HepG2 (cell line): ENCODE measurements at regions not wholly inside any gene's neighbourhood (a gene's known extent, or its start where the extent isn't known, plus 50 kb on each side); places are given as distances from the start of the nearest gene placed in this dataset.

Source experiments
- ATAC-seq: fragments of 200-7000 bp; cut with Tn5 transposase; 3 replicates; pipeline ENCODE4 v1.9.1; 2020; ENCODE audit warnings: mild to moderate bottlenecking, moderate library complexity
- BruUV-seq: library from RNA; stranded (reverse); fragments of 400-500 nt; replicated peaks from 2 replicates; lab custom pipeline; 2021; lab: Mats Ljungman, UMichigan
- CTCF ChIA-PET: fragments of 300-600 bp; formaldehyde crosslinking; extraction: SDS; loops from one replicate; lab custom pipeline; 2021; ENCODE audit warnings: low total read pairs, inconsistent platforms, low intra/inter-chr PET ratio; lab: Yijun Ruan, JAX
- POLR2A ChIA-PET: fragments of 350-600 bp; sonication (Branson Sonifier 250); formaldehyde crosslinking; loops from one replicate; lab custom pipeline; 2020; ENCODE audit warnings: antibody characterized with exemption, inconsistent platforms; lab: Yijun Ruan, JAX
- DNase-seq: peaks from one replicate; pipeline ENCODE4 v3.0.0-alpha.2; 2015; ENCODE audit warnings: low spot score
- FAIRE-seq: peaks from 3 replicates; lab custom pipeline; 2011; peaks lifted over from hg19 to GRCh38; lab: Jason Lieb, UNC
- H2AFZ ChIP-seq: one replicate; pipeline ENCODE4 v1.6.1; 2011; ENCODE audit warnings: low read length, inconsistent platforms
- H3K27ac ChIP-seq: fragments of 300-600 bp; 3 replicates; pipeline ENCODE4 v1.8.0; 2011; ENCODE audit warnings: mixed run types, mild to moderate bottlenecking, mixed read lengths, low read length, inconsistent platforms; ENCODE audit not compliant: insufficient read depth; ENCODE audit errors: extremely low read length
- H3K27me3 ChIP-seq, 2 experiments: fragments of 200-600 bp in 1 of 2; 2 replicates in 1 of 2; 3 replicates in 1 of 2; pipeline versions ENCODE4 v1.6.0 to v1.8.0; 2011; ENCODE audit warnings: low read length in 2 of 2, mild to moderate bottlenecking in 2 of 2, moderate library complexity in 2 of 2, inconsistent platforms in 1 of 2; ENCODE audit not compliant: insufficient read depth in 2 of 2, control insufficient read depth in 1 of 2
- H3K36me3 ChIP-seq, 2 experiments: fragments of 200-600 bp in 1 of 2; replicated peaks in 1 of 2; 2 replicates in 1 of 2; 3 replicates in 1 of 2; pipeline versions ENCODE4 v1.5.1 to v1.8.0; 2011; ENCODE audit warnings: low read length in 2 of 2, inconsistent platforms in 1 of 2; ENCODE audit not compliant: insufficient read depth in 2 of 2, control insufficient read depth in 1 of 2
- H3K4me1 ChIP-seq: 2 replicates; pipeline ENCODE4 v1.5.1; 2012; ENCODE audit warnings: low read length, inconsistent platforms; ENCODE audit not compliant: insufficient read depth
- H3K4me2 ChIP-seq: 2 replicates; pipeline ENCODE4 v1.6.0; 2011; ENCODE audit warnings: low read depth, low read length, inconsistent platforms
- H3K4me3 ChIP-seq, 3 experiments: fragments of 200-600 bp in 1 of 3; sonication (generic), shearing (Covaris generic) in 1 of 3; replicated peaks in 1 of 3; 2 replicates each; pipeline ENCODE4 v1.5.1; 2011 to 2016; ENCODE audit warnings: low read length in 3 of 3, inconsistent platforms in 2 of 3, low read depth in 2 of 3, mild to moderate bottlenecking in 2 of 3, control low read depth in 1 of 3, mixed read lengths in 1 of 3; ENCODE audit not compliant: insufficient read depth in 1 of 3
- H3K79me2 ChIP-seq: one replicate; pipeline ENCODE4 v1.6.1; 2011; ENCODE audit warnings: low read length, inconsistent platforms; ENCODE audit not compliant: insufficient read depth
- H3K9ac ChIP-seq: 2 replicates; pipeline ENCODE4 v1.6.0; 2011; ENCODE audit warnings: mild to moderate bottlenecking, low read depth, low read length, inconsistent platforms; ENCODE audit not compliant: insufficient read depth
- H3K9me3 ChIP-seq: 2 replicates; pipeline ENCODE4 v1.5.1; 2012; ENCODE audit warnings: mild to moderate bottlenecking, low read length
- H4K20me1 ChIP-seq: 2 replicates; pipeline ENCODE4 v1.6.0; 2011; ENCODE audit warnings: inconsistent platforms, mild to moderate bottlenecking, low read length, moderate library complexity; ENCODE audit not compliant: insufficient read depth
- BRCA1 ChIP-seq: sonication (generic); formaldehyde crosslinking; IDR thresholded peaks from 2 replicates; pipeline ENCODE4 v1.4.0; 2020; ENCODE audit warnings: missing genetic modification reagents
- KDM1A ChIP-seq: IDR thresholded peaks from 2 replicates; pipeline ENCODE4 v1.6.1; 2016; ENCODE audit warnings: missing compliant biosample characterization
- NONO ChIP-seq, 2 experiments: fragments of 450-650 bp in 1 of 2; sonication (generic) in 1 of 2; formaldehyde crosslinking in 1 of 2; IDR thresholded peaks in 1 of 2; conservative IDR thresholded peaks in 1 of 2; 2 replicates each; pipeline versions ENCODE4 v1.6.1 to v1.8.0; 2017 to 2022; ENCODE audit warnings: mild to moderate bottlenecking in 1 of 2, missing genetic modification reagents in 1 of 2, moderate library complexity in 1 of 2
- NR2F6 ChIP-seq, 2 experiments: IDR thresholded peaks; 2 replicates each; pipeline ENCODE4 v1.6.1; 2016; ENCODE audit warnings: antibody characterized with exemption in 1 of 2, mild to moderate bottlenecking in 1 of 2
- RAD51 ChIP-seq: fragments of 450-650 bp; IDR thresholded peaks from 2 replicates; pipeline ENCODE4 v1.6.1; 2016; ENCODE audit warnings: borderline replicate concordance
- SIX4 ChIP-seq: sonication (generic); formaldehyde crosslinking; IDR thresholded peaks from 2 replicates; pipeline ENCODE4 v1.4.0; 2020; ENCODE audit warnings: missing genetic modification reagents
- SRSF1 ChIP-seq: fragments of 200-400 bp; formaldehyde crosslinking; optimal IDR thresholded peaks from 2 replicates; pipeline ENCODE3; 2017; ENCODE audit warnings: mild to moderate bottlenecking, low read depth, low read length, moderate library complexity
- TCF12 ChIP-seq, 2 experiments: fragments of 450-650 bp in 1 of 2; sonication (generic) in 1 of 2; formaldehyde crosslinking in 1 of 2; IDR thresholded peaks; 2 replicates each; pipeline versions ENCODE4 v1.6.1 to v1.8.0; 2017 to 2022; ENCODE audit warnings: antibody characterized with exemption in 1 of 2, mild to moderate bottlenecking in 1 of 2, missing genetic modification reagents in 1 of 2, moderate library complexity in 1 of 2
- YEATS2 ChIP-seq: sonication (generic); formaldehyde crosslinking; IDR thresholded peaks from 2 replicates; pipeline ENCODE4 v1.4.0; 2020; ENCODE audit warnings: missing genetic modification reagents, borderline replicate concordance
- ZBTB44 ChIP-seq: sonication (generic); formaldehyde crosslinking; IDR thresholded peaks from 2 replicates; pipeline ENCODE4 v1.4.0; 2020; ENCODE audit warnings: missing genetic modification reagents
- ZBTB8A ChIP-seq: sonication (generic); formaldehyde crosslinking; IDR thresholded peaks from 2 replicates; pipeline ENCODE4 v1.4.0; 2020; ENCODE audit warnings: mild to moderate bottlenecking, low read depth, missing genetic modification reagents, borderline replicate concordance
- ZNF10 ChIP-seq: sonication (generic); formaldehyde crosslinking; IDR thresholded peaks from 2 replicates; pipeline ENCODE4 v1.4.0; 2020; ENCODE audit warnings: mild to moderate bottlenecking, low read depth, missing genetic modification reagents, borderline replicate concordance
- ZNF121 ChIP-seq: sonication (generic); formaldehyde crosslinking; IDR thresholded peaks from 2 replicates; pipeline ENCODE4 v1.5.0; 2020; ENCODE audit warnings: mild to moderate bottlenecking, missing genetic modification reagents
- ZNF20 ChIP-seq: sonication (generic); formaldehyde crosslinking; IDR thresholded peaks from 2 replicates; pipeline ENCODE4 v1.4.0; 2020; ENCODE audit warnings: mild to moderate bottlenecking, moderate library complexity, missing genetic modification reagents
- ZNF205 ChIP-seq: IDR thresholded peaks from 2 replicates; pipeline ENCODE4 v1.6.1; 2018; ENCODE audit warnings: missing biosample characterization, missing genetic modification reagents
- ZNF224 ChIP-seq: sonication (generic); formaldehyde crosslinking; IDR thresholded peaks from 2 replicates; pipeline ENCODE4 v1.5.0; 2020; ENCODE audit warnings: mild to moderate bottlenecking, missing genetic modification reagents
- ZNF274 ChIP-seq: sonication (generic); formaldehyde crosslinking; IDR thresholded peaks from 2 replicates; pipeline ENCODE4 v1.5.1; 2020; ENCODE audit warnings: mild to moderate bottlenecking, missing genetic modification reagents
- ZNF33A ChIP-seq: sonication (generic); formaldehyde crosslinking; IDR thresholded peaks from 2 replicates; pipeline ENCODE4 v1.5.1; 2020; ENCODE audit warnings: missing genetic modification reagents, mild to moderate bottlenecking, moderate library complexity, borderline replicate concordance
- ZNF580 ChIP-seq: IDR thresholded peaks from 2 replicates; pipeline ENCODE4 v1.6.1; 2016; ENCODE audit warnings: low read depth, borderline replicate concordance
- ZNF775 ChIP-seq: sonication (generic); formaldehyde crosslinking; IDR thresholded peaks from 2 replicates; pipeline ENCODE4 v1.4.0; 2020; ENCODE audit warnings: missing genetic modification reagents, mild to moderate bottlenecking, moderate library complexity, borderline replicate concordance
- WGBS: methylation state at CpG from one replicate; pipeline ENCODE4 v1.1.6; 2017; ENCODE audit warnings: low lambda C conversion rate; 5-methylcytosine and 5-hydroxymethylcytosine counted together
- in situ Hi-C: cut with HindIII; loops from 2 replicates; pipeline ENCODE4 v1.10.0; 2017; ENCODE audit warnings: low pct_unique_long_range_greater_than_20kb; ENCODE audit not compliant: extremely low pct_ligation_motif_present
- intact Hi-C: fragments of 100-400 bp; cut with micrococcal nuclease; formaldehyde crosslinking; loops from one replicate; pipeline ENCODE4 v1.10.0; 2022; ENCODE audit not compliant: unreplicated experiment

GRCh38 chr6:82646231-82646615 lies 282.6 kb downstream of the TPBG start:
- ATAC-seq: no peak
- in situ Hi-C loops: no loop called here
- H3K9me3 ChIP-seq: no peaks in the 10 kb centered on the region
- FAIRE-seq: no peak
- no peak overlapping the region for H3K9ac ChIP-seq
- no peaks in the 10 kb centered on the region for H3K4me1 ChIP-seq
- WGBS: 0% methylated on average over 1 of the region's 1 CpG
- ChIA-PET POLR2A (no interaction called here), CTCF (no interaction called here)
- no peak for DNase-seq
- no peak overlapping the region for H3K4me3 ChIP-seq
- H3K27ac ChIP-seq: no peak overlapping the region
- intact Hi-C loops: no loop called here
- H3K79me2 ChIP-seq: no peaks in the 10 kb centered on the region
- no peaks in the 10 kb centered on the region for H4K20me1 ChIP-seq
- no peak overlapping the region for H2AFZ ChIP-seq
- H3K27me3 ChIP-seq: no peaks in the 10 kb centered on the region
- no TSS peak for BruUV-seq
- TF ChIP-seq RAD51: no peak
- no peak for TF ChIP-seq ZNF274 (CRISPR knock-in tag)
- TF ChIP-seq KDM1A (CRISPR knock-in tag): no peak
- TF ChIP-seq YEATS2 (CRISPR knock-in tag): no peak
- no peak for TF ChIP-seq ZBTB8A (CRISPR knock-in tag)
- no peak for TF ChIP-seq SIX4 (CRISPR knock-in tag)
- TF ChIP-seq NONO (IDR thresholded peaks at IDR 0.05): no peak
- no peak for TF ChIP-seq NONO (CRISPR knock-in tag; conservative IDR thresholded peaks at IDR 0.05)
- TF ChIP-seq SRSF1: no peak
- no peak for TF ChIP-seq TCF12 (IDR thresholded peaks at IDR 0.05)
- TF ChIP-seq TCF12 (CRISPR knock-in tag; IDR thresholded peaks at IDR 0.05): no peak
- TF ChIP-seq ZNF580 (CRISPR knock-in tag): no peak
- no peak for TF ChIP-seq ZBTB44 (CRISPR knock-in tag)
- TF ChIP-seq ZNF205 (CRISPR knock-in tag): no peak
- TF ChIP-seq ZNF121 (CRISPR knock-in tag): no peak
- no peak for TF ChIP-seq ZNF775
- TF ChIP-seq ZNF10 (CRISPR knock-in tag): no peak
- no peak for TF ChIP-seq ZNF33A (CRISPR knock-in tag)
- no peak for TF ChIP-seq ZNF224
- no peak for TF ChIP-seq BRCA1 (CRISPR knock-in tag)
- no peak for TF ChIP-seq ZNF20
- no peak for TF ChIP-seq NR2F6 (IDR thresholded peaks at IDR 0.05)
- TF ChIP-seq NR2F6 (CRISPR knock-in tag; IDR thresholded peaks at IDR 0.05): no peak
- no peak overlapping the region for H3K4me2 ChIP-seq
- no peaks in the 10 kb centered on the region for H3K36me3 ChIP-seq
